Hepatocyte (in vitro differentiated cells): ENCODE measurements at regions not wholly inside any gene's neighbourhood (a gene's known extent, or its start where the extent isn't known, plus 50 kb on each side); places are given as distances from the start of the nearest gene placed in this dataset.

Experiments
- DNase-seq: peaks from one replicate; pipeline ENCODE4 v3.0.0-alpha.2; 2016; ENCODE audit warnings: low spot score
- H2AFZ ChIP-seq: fragments of 200-600 bp; sonication (generic); 2 replicates; pipeline ENCODE4 v1.6.0; 2016; ENCODE audit warnings: antibody characterized with exemption, mild to moderate bottlenecking
- H3K27ac ChIP-seq: fragments of 200-600 bp; sonication (generic); 2 replicates; pipeline ENCODE4 v1.5.1; 2016; ENCODE audit warnings: mild to moderate bottlenecking
- H3K27me3 ChIP-seq: fragments of 200-600 bp; sonication (generic); 2 replicates; pipeline ENCODE4 v1.6.1; 2016
- H3K36me3 ChIP-seq: fragments of 200-600 bp; sonication (generic); replicated peaks from 2 replicates; pipeline ENCODE4 v1.5.1; 2016; ENCODE audit warnings: low read depth; ENCODE audit not compliant: insufficient read depth
- H3K4me1 ChIP-seq: fragments of 200-600 bp; sonication (generic); 2 replicates; pipeline ENCODE4 v1.5.1; 2016; ENCODE audit warnings: mild to moderate bottlenecking, moderate library complexity; ENCODE audit not compliant: insufficient read depth
- H3K4me2 ChIP-seq: fragments of 200-600 bp; sonication (generic); 2 replicates; pipeline ENCODE4 v1.6.0; 2016
- H3K4me3 ChIP-seq: fragments of 200-600 bp; sonication (generic); 2 replicates; pipeline ENCODE4 v1.5.1; 2016; ENCODE audit warnings: mild to moderate bottlenecking
- H3K79me2 ChIP-seq: fragments of 200-600 bp; sonication (generic); 2 replicates; pipeline ENCODE4 v1.6.0; 2017; ENCODE audit warnings: mild to moderate bottlenecking
- H3K9me2 ChIP-seq: fragments of 200-600 bp; sonication (generic); replicated peaks from 2 replicates; pipeline ENCODE4 v1.6.0; 2017; ENCODE audit warnings: mild to moderate bottlenecking; ENCODE audit not compliant: insufficient read depth
- H3K9me3 ChIP-seq: fragments of 200-600 bp; sonication (generic); 2 replicates; pipeline ENCODE4 v1.5.1; 2016; ENCODE audit warnings: low read depth, mild to moderate bottlenecking
- H4K20me1 ChIP-seq: fragments of 200-600 bp; sonication (generic); 2 replicates; pipeline ENCODE4 v1.6.0; 2016; ENCODE audit warnings: mild to moderate bottlenecking; ENCODE audit not compliant: insufficient read depth, poor library complexity, severe bottlenecking
- CTCF ChIP-seq: fragments of 200-600 bp; sonication (generic); IDR thresholded peaks from 2 replicates; pipeline ENCODE4 v1.5.1; 2016; ENCODE audit warnings: antibody characterized with exemption, mild to moderate bottlenecking; ENCODE audit not compliant: poor library complexity
- EZH2 ChIP-seq: fragments of 200-600 bp; sonication (generic); IDR thresholded peaks from 2 replicates; pipeline ENCODE4 v1.6.1; 2016; ENCODE audit warnings: antibody characterized with exemption, mild to moderate bottlenecking, borderline replicate concordance
- EZH2phosphoT487 ChIP-seq: fragments of 200-600 bp; sonication (generic); IDR thresholded peaks from one replicate; pipeline ENCODE4 v1.6.1; 2018; ENCODE audit warnings: antibody characterized with exemption, mild to moderate bottlenecking, low read depth, moderate library complexity; ENCODE audit not compliant: unreplicated experiment, severe bottlenecking
- WGBS: methylation state at CpG from one replicate; pipeline ENCODE4 v1.1.6; 2016; ENCODE audit warnings: low lambda C conversion rate; ENCODE audit errors: missing lambda C conversion rate; 5-methylcytosine and 5-hydroxymethylcytosine counted together

GRCh38 chr4:79176351-79176750 lies 149.5 kb downstream of the NAA11 start:
- DNase-seq: no peak
- no peaks in the 10 kb centered on the region for H3K9me2 ChIP-seq
- no peaks in the 10 kb centered on the region for H4K20me1 ChIP-seq
- H3K27ac ChIP-seq: no peak overlapping the region
- no peak for TF ChIP-seq CTCF
- no peak for TF ChIP-seq EZH2phosphoT487
- no peak for TF ChIP-seq EZH2
- H3K4me3 ChIP-seq: no peak overlapping the region
- H3K79me2 ChIP-seq: no peaks in the 10 kb centered on the region
- H3K9me3 ChIP-seq: no peaks in the 10 kb centered on the region
- no peaks in the 10 kb centered on the region for H3K27me3 ChIP-seq
- H3K4me1 ChIP-seq: no peaks in the 10 kb centered on the region
- 83% methylated on average over 4 of the region's 4 CpGs for WGBS
- H2AFZ ChIP-seq: no peak overlapping the region
- H3K4me2 ChIP-seq: no peak overlapping the region
- no peaks in the 10 kb centered on the region for H3K36me3 ChIP-seq

- H3K27me3 ChIP-seq: no peaks in the 10 kb centered on the region
- TF ChIP-seq EZH2: no peak
- no peak for TF ChIP-seq CTCF
- no peak for TF ChIP-seq EZH2phosphoT487
- H2AFZ ChIP-seq: no peak overlapping the region
- no peaks in the 10 kb centered on the region for H3K4me1 ChIP-seq
- H3K79me2 ChIP-seq: no peaks in the 10 kb centered on the region
- H3K4me2 ChIP-seq: no peak overlapping the region
- no peak overlapping the region for H3K27ac ChIP-seq
- no peaks in the 10 kb centered on the region for H3K36me3 ChIP-seq
- H3K9me3 ChIP-seq: no peaks in the 10 kb centered on the region
- H3K9me2 ChIP-seq: no peaks in the 10 kb centered on the region
- no peak for DNase-seq
- no peak overlapping the region for H3K4me3 ChIP-seq
- no peaks in the 10 kb centered on the region for H4K20me1 ChIP-seq
Observed at GRCh38 chr4:79175716-79176115, 150.1 kb downstream of the NAA11 start.

- Histone ChIP-seq H3K27ac (no peak overlapping the region), H3K27me3 (no peaks in the 10 kb centered on the region), H3K4me3 (no peak overlapping the region), H3K4me1 (no peaks in the 10 kb centered on the region), H3K9me2 (no peaks in the 10 kb centered on the region), H4K20me1 (no peaks in the 10 kb centered on the region), H3K79me2 (no peaks in the 10 kb centered on the region), H3K4me2 (no peak overlapping the region), H3K36me3 (no peaks in the 10 kb centered on the region), H2AFZ (no peak overlapping the region), H3K9me3 (no peaks in the 10 kb centered on the region)
- TF ChIP-seq EZH2phosphoT487 (no peak), CTCF (no peak), EZH2 (no peak)
- 83% methylated on average over 2 of the region's 2 CpGs for WGBS
- no peak for DNase-seq
Observed at GRCh38 chr4:79174490-79175252, 151.2 kb downstream of the NAA11 start.

- Histone ChIP-seq H3K4me2 (no peak overlapping the region), H3K9me2 (no peaks in the 10 kb centered on the region), H4K20me1 (no peaks in the 10 kb centered on the region), H3K27ac (no peak overlapping the region), H3K79me2 (no peaks in the 10 kb centered on the region), H2AFZ (no peak overlapping the region), H3K4me3 (no peak overlapping the region), H3K4me1 (no peaks in the 10 kb centered on the region), H3K9me3 (no peaks in the 10 kb centered on the region), H3K27me3 (no peaks in the 10 kb centered on the region), H3K36me3 (no peaks in the 10 kb centered on the region)
- 89% methylated on average over 2 of the region's 2 CpGs for WGBS
- DNase-seq: no peak
- TF ChIP-seq CTCF (no peak), EZH2phosphoT487 (no peak), EZH2 (no peak)
Observed at GRCh38 chr4:79173186-79173585, 152.7 kb downstream of the NAA11 start.
